WI38 (cell line): ENCODE measurements at regions not wholly inside any gene's neighbourhood (a gene's known extent, or its start where the extent isn't known, plus 50 kb on each side); places are given as distances from the start of the nearest gene placed in this dataset.

Source experiments
- H3K4me3 ChIP-seq: 2 replicates; pipeline ENCODE4 v1.5.1; 2011; ENCODE audit warnings: low read depth, mild to moderate bottlenecking, control low read depth, low read length
- TF ChIP-seq, protein P1 (sequence below): IDR thresholded peaks from 2 replicates; pipeline ENCODE4 v1.5.1; 2012; ENCODE audit warnings: low read depth, mild to moderate bottlenecking, control low read depth, low read length

DNA sequence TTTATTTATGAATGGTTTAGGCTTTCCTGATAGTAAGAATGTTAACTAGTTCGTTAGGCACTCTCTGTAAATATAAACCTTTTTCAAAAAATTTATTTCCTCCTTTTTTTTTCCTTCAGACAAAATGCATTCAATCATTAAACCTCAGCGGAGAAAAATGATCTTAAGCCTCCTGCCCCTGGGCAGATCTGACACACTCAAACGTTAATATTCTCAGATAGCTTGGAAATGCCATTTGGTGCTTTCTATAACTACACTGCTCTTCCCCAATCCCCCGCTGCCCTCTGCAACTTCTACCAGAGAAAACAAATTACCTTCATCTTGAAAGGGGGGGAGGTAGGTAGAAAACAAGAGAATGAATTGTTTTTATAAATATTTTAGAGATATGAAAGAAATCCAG, 521.2 kb downstream of the MED13L start:
- H3K4me3 ChIP-seq, result no peak overlapping the region
- TF ChIP-seq, protein P1, sequence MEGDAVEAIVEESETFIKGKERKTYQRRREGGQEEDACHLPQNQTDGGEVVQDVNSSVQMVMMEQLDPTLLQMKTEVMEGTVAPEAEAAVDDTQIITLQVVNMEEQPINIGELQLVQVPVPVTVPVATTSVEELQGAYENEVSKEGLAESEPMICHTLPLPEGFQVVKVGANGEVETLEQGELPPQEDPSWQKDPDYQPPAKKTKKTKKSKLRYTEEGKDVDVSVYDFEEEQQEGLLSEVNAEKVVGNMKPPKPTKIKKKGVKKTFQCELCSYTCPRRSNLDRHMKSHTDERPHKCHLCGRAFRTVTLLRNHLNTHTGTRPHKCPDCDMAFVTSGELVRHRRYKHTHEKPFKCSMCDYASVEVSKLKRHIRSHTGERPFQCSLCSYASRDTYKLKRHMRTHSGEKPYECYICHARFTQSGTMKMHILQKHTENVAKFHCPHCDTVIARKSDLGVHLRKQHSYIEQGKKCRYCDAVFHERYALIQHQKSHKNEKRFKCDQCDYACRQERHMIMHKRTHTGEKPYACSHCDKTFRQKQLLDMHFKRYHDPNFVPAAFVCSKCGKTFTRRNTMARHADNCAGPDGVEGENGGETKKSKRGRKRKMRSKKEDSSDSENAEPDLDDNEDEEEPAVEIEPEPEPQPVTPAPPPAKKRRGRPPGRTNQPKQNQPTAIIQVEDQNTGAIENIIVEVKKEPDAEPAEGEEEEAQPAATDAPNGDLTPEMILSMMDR, result no peak

DNA sequence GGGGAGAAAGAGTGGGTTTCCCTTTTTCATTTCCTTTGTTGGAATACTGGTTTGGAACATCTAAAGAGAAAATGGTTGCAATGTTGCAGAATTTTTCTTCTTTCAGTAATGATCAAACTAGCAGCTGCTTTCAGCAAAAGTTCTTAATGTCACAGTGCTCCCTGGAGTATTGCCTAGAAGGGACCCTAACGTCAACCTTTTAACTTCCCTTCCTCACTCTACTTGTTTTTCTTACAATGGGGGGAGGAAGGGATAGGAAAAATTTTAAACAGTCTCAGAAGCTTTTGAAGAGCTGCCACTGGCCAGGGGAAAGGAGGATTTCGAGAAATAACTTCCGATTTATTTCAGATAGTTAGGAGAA, 521.8 kb downstream of the MED13L start:
- TF ChIP-seq, protein P1, result no peak

DNA sequence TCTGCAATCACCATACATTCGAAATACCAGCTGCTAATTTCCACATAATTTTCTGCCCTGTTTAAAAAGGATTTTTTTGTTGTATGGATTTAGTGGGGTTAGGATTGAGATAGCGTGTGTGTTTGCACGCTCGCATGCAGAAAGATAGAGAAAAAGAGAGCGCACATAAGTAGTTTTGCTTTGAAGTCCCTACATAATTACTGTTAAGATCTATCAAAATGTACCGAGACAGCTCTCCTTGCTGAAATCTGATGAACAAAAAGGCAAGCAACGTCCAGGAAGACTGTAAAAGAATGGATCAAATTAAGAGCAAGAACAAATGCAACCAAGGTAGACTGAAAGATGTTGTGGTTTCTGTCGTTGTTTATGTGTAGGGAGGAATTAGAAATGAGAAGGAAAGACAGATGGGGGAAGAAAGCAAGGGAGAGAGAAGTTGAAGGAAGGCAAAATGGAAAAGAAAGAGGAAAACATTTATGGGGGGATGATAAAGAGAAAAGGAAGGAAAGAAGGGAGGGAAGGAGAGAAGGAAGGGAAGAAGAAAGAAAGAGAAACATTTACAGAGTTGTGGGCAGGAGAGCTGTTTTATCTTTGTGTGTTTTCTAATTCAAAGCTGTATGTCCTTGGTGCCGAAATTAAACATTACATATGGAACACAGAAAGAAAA, 522.3 kb downstream of the MED13L start:
- TF ChIP-seq, protein P1, result no peak
- no peak overlapping the region for H3K4me3 ChIP-seq

More for the DNA sequence above, 521.8 kb downstream of the MED13L start:
- H3K4me3 ChIP-seq, result no peak overlapping the region

DNA sequence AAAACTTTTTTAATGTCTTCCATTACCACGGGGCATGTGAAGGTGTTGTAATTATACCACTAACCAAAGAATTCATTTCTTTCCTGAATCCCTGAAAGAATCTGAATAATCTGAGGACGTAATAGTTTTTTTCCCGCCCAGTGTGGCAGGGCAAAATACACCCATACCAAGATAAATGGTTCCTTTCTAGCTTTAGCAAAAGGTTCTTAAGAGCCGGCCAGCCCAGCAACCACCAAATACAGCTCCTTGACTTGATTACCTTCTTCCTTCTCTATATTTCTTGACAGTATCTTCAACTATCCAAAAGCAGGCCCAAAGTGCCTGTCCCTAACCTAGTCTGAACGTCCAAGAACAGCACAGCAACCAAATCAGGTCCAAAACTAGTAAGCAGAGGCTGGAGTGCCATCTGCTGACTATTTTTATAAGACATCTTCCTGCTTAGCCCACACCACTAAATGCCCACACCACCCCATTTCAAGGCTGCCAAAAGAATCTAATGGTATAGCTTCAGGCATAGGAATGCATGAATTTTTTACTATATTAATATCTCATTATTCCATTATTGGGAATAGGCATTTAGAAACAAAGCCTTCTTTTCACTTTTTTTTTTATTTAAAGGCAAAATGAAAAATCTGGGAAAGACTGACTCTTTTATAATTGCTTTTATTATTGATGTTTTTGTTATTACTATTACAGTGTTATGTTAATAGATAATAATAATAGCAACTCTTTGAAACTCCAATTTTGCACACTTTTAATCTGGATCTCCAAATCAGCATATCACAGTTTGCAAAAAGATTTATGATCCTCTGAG, 524.4 kb downstream of the MED13L start:
- TF ChIP-seq, protein P1, result peak; percentile 34; the same call in 1 of the 2 replicates
- no peak overlapping the region for H3K4me3 ChIP-seq

DNA sequence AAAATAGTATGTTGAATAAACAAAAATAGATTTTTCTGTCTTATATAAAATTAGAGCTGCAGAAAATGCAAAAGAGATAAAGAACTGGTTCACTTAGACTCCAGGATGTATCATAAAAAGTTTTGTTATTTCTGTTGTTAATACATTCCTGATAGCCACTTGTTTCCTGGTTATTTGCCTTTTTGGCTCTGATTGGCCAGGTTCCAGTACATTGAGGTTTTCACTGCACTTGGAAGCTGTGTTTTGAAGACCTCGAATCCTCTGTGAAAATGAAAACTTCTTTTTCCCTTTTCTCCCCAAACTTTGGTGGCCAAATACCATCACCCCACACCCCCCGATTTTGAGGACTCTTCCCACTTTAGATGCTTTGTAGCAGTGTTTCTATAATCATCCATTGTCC, 525.3 kb downstream of the MED13L start:
- no peak overlapping the region for H3K4me3 ChIP-seq
- TF ChIP-seq, protein P1, result no peak

DNA sequence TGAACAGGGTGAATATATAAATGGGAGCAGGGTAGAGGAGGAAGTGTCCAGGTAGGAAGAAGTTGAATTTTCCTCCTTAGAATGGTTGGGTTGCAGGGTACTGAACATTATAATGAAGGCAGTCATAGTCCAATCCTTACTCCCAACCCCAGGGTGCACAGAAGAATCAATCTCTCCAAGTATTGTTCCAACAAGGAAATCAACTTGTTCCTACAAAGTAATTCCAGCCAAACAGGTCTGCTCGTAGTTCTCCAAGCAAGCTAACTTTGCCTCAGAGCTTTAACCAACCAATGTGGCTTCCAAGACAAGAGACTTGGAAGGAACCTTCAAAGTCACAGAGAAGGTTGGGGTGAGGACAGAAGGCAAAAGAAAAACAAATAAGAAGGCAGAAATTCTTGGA, 527.2 kb downstream of the MED13L start:
- no peak overlapping the region for H3K4me3 ChIP-seq
- TF ChIP-seq, protein P1, result no peak
